HG03159 (cell line): ENCODE measurements at regions not wholly inside any gene's neighbourhood (a gene's known extent, or its start where the extent isn't known, plus 50 kb on each side); places are given as distances from the start of the nearest gene placed in this dataset.

Source experiments
- ATAC-seq: cut with Tn5 transposase; IDR thresholded peaks from one replicate; pipeline ENCODE4 v1.9.1; 2021; ENCODE audit warnings: mild to moderate bottlenecking, moderate library complexity; ENCODE audit not compliant: unreplicated experiment

DNA sequence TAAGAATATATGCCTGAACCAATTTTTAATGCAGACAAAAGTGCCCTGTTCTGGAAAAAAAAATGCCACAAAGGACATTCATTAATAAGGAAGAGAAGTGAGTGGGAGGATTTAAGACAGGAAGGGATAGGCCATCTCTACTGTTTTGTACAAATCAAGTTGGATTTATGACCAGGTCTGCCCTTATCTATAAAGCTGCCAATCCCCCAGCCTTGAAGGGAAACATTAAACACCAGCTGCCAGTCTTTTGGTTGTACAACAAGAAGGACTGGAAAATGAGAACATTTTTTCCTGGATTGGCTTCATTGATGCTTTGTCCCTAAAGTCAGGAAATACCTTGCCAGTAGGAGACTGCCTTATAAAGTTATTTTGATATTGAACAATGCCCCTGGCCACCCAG is 444.0 kb downstream of the NPHP4 start:
- ATAC-seq: no peak

DNA sequence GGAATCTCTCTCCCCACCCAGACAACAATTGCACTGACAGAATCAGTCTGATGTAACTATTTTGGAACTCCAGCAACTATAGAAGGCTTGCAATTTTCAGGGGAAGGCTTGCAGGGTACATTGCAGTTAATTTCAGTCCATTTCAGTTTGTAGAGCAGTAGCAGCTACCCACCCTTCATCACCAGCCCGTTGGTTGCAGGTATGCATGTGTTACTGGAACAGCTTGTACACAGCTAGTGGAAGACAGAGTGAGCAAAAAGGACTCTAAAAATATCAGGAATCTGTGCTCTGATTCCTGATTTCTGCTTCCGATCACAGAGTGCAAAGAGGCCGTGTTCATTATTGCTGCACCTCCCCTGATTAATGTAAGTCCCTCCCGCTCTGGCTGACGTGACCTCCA is 449.0 kb downstream of the NPHP4 start:
- ATAC-seq: no peak

DNA sequence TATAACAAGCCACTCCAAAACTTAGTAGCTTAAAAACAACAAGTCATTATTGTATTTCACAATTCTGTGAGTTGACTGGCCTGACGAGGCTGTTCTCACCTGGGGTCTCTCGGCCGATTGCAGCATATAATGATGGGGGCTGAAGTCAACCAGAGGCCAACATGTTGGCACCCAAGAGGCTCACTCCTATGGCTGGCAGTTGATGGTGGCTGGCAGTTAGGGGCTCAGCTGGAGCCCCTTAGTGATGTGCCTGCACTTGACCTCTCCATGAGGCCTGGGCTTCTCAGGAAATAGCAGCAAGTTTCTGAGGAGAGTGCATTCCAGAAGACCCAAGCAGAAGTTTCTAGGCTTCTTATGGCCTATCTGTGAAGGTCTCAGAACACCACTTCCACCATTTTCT is 459.4 kb downstream of the NPHP4 start:
- ATAC-seq: no peak

DNA sequence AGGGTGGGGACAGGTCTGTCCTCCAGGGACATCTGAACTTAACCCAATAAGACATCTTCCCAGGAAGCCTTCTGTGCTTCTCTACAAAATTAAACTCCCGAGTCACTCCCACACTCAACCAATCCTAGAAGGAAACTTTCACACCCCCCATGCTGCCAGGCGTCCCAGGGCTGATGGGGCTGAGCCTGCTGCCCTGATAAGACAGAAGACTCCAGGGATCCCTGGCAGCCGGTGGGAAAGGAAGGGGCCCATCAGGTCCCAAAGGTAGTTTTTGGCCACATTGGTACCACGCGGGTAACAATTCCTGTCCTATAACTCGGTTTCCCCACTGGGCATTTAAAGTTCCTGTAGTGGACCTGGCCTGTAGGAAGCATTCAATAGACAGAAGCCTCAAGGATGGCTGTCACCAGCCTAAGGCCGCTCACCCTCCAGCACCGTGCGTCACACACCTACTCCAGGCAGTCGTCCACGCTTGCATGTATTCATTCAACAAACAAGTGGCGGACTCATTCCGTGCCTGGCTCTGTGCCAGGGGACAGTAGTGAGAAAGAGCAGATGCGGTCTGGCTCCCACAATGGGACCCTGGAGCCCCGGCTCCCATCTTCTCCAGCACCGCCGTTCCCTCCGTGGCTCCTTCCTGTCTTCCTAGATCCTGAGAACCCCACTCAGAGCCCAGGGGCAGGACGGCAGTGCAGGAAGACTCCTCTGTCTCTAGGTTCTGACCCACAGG is 465.2 kb downstream of the NPHP4 start:
- no peak for ATAC-seq

DNA sequence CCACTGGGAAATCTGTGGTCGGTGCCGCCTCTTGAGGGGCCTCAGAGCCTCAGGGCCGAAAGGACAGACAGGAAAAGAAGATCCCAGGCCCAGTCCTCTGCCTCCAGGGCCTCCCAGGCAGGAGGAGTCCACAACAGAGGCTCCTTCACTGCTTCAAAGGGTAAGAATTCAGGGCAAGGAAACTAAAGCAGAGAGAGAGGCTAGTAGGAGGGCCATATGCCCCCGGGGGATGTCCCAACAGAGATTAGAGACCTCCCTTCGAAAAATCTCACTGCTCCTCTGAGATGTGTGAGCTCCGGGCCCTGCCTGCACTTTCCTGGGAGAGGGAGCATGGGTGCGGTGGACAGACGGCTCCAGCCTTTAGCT is 465.9 kb downstream of the NPHP4 start:
- ATAC-seq: no peak

DNA sequence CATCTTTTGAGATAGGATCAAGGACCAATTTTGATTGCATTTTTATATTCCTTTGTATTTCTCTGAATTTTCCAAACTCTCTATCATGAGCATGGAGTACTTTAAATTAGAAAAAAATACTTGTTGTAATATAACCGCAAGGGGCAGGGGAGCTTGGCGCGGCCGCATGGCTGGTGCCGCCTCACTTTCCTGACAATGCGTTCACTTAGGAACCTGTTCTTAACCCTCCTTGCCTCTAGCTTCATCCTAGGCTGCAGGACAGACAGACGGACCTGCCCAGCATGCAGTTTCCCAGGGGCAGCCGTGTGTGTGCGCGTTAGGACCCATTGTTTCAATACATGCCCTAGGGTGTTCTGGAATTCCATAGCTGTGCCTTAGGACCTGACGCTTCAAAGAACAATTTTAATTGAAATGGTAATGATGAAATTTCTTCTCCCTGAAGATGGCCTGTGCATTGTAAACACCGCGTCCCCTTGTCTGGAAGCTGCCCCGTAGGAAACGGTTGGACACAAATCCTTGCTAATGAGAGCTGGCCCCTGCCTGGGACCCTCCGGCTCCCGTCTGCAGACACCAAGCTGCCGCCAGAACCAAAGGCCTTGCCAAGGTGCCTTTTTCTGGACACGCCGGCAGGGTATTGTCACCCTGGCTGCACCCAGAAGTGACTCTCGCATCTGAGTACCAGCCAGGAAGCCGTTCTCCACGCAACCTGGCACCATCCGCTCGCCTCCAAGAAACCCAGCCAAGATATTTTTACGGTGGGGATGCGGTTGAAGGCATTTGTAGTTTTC is 466.4 kb downstream of the NPHP4 start:
- no peak for ATAC-seq

DNA sequence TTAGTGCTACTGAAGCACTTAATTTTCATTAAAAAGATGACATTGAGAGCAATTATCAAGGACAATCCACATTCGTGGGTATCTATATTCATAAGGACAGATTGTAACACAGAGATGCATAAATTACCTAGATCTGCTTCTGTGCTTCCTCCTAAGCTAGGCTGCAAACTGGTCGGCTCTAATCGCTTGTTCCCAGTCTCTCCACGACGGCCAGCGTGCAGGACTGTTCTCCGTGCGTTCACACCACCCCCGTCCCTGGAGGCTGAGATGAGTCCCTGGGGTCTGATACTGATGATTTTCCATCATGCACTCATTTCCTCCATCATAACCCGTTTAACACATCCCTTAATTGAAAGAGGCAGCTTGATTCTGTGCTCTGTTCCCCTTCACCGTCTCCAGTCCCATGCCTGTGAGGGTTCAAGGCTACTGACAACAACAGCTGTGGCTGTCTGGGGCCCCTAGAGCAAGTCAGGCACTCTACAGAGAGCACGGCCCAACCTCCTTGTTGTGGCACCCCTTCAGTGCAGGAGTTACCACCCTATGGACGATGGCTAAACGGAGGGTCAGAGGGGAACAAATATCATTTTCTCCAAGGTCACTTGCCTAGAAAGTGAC is 469.6 kb downstream of the NPHP4 start:
- ATAC-seq: no peak

DNA sequence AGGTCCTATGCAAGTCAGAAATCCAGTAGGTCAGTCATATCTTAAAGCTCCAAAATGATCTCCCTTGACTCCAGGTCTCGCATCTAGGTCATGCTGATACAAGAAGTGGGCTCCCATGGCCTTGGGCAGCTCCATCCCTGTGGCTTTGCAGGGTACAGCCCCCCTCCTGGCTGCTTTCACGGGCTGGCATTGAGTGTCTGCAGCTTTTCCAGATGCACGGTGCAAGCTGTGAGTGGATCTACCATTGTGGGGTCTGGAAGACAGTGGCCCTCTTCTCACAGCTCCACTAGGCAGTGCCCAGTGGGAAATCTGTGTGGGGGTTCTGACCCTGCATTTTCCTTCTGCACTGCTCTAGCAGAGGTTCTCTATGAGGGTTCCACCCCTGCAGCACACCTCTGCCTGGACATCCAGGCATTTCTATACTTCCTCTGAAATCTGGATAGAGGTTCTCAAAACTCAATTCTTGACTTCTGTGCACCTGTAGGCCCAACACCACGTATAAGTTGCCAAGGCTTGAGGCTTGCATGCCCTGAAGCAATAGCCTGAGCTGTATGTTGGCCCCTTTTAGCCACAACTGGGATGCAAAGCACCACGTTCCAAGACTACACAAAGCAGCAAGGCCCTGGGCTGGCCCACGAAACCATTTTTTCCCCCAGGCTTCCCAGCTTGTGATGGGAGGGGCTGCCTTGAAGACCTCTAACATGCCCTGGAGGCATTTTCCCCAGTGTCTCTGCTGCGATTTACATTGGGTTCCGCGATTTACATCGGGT is 472.7 kb downstream of the NPHP4 start:
- no peak for ATAC-seq

DNA sequence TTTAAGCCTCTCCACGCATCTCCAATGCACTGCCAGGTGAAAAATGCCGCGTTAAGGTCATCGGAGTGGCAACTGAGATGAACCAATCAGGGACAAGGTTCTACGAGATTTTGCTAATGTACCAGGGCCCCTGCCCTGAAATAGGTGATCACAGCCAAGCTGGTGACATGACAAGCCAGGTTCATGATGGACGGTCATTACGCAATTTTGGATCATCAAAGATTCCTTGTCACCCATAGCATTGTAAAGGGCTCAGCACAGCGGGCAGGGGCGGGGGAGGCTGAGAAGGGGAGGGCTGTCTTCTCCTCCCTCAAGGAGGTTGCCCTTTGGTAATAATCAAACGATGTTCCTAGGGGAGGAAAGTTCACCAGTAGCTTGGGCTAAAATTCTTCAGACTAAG is 475.5 kb downstream of the NPHP4 start:
- no peak for ATAC-seq

DNA sequence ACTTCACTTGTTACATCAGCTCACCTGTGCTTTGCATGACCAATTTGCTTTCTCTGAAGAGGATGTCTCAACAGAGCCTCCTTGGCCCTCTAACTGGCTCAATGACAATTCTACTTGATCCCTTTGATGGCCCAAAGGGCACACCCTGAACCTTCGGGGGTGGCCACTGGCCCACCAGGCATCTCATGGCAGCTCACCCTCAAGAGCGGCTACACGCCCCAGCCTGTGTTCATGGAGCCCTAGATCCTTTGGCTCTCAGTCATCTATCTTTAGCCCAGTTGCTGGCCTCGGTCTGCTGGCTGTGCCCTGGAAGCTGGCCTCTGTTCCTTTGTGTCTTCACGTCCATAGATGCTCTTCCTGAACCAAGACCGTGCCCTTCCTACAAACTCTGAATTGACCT is 476.7 kb downstream of the NPHP4 start:
- ATAC-seq: no peak

DNA sequence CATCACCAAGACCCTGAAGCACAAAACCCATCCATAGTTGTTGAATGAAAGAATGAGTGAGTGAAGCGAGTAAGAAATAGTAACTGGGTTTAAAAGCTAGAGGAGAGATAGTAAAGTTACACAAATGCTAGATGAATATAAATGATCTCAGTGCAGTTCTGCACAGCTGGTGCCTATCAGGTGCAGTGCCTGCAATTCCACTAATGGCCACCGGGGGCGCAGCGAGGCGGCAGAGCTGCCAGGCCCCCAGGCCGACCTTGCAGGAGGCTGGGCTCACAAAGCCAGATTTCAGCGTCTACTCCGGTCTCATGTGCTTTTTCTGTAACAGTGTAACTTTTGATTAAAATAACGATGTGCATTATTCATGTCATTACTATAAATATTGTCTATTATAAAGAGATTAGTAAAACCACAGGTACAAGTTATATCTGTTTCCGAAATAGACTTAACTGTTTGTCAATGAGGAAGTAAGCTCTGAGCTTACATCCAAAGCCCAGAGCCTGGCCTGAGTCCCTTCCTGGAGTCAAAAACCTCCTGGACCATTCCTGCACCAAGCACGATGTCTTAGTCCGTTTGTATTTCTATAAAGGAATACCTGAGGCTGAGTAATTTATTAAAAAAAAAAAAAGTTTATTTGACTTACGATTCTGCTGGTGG is 477.6 kb downstream of the NPHP4 start:
- ATAC-seq: peak; percentile 84

DNA sequence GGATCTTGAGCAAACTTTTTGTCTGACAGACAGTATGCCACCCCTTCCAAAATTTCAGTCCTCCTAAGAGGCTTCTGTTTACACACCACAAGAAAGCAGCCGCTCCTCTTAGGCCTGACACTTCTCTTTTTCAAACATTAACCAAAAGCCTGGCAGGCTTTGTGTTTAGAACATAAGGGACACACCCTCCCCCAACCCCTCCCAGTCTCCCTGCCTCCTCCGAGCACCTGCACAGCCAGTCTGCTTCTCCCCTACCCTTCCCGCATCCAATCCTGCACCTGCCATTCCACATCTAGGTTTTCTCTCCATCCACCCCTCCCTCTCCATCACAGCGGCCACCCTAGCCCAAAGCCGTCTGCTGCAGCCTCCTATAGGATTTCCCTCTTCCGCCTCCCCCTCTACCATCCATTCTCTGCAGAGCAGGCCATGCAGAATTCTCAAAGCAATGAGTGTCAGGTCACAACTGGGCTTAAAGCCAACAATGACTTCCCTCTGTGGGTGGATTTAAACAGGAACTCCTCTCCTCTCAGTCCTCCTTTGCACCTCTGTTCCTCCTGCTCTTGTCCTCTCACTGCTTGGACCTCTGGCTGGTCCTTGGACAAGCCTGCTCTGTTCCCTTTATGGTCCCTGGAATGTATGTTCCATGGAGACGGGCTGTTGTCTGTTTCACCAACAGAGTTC is 478.2 kb downstream of the NPHP4 start:
- no peak for ATAC-seq

DNA sequence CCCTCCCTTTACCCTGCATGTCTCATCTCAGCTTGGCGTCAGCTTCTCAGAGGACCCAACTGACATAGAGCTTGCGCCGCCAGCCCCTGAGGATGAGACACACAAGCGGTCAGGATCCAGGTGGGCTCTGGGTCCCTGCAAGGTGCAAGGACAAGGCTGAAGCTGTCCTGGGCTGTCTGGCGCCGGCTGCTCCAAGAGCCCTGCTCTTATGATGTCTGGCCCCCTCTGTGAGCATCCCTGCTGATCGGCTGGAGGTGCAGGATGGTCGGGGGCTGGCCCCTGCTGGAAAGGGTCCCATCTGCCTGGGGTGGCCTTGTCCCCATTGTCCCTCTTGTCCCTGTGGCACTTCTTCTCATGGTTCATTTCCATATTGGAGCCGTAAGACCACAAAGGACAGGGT is 479.0 kb downstream of the NPHP4 start:
- no peak for ATAC-seq

DNA sequence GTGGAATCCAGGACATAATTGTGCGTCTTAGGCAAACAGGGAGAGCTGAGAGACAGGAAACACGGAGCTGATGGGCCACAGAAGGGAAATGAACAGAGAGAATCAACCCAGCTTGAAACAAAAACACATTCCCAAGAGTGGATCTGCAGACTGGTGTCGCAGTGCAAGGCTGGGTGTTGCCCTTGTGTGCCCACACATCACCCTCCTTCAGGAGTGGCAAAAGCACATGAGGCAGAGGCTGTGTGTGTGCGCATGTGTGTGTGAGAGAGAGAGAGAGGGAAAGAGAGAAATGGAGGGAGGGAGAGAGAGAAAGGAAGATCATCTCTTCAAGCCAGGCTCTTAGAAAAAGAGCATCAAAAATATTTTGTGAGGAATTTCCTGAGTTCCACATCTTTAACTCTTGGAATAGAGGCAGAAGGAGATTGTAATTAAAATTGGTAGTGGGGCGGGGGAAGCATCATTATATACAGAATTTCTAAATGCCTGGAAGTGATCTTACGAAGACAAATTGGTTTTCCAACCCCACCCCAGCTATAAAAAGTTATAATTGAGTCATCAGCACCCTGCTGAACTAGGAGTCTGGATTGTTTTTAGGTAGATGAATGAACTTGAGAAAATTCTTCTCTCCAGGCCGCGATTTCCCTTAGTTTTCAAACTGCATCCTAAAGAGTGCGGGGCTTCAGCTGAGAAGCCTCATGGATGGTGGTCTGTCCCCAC is 480.7 kb downstream of the NPHP4 start:
- no peak for ATAC-seq

DNA sequence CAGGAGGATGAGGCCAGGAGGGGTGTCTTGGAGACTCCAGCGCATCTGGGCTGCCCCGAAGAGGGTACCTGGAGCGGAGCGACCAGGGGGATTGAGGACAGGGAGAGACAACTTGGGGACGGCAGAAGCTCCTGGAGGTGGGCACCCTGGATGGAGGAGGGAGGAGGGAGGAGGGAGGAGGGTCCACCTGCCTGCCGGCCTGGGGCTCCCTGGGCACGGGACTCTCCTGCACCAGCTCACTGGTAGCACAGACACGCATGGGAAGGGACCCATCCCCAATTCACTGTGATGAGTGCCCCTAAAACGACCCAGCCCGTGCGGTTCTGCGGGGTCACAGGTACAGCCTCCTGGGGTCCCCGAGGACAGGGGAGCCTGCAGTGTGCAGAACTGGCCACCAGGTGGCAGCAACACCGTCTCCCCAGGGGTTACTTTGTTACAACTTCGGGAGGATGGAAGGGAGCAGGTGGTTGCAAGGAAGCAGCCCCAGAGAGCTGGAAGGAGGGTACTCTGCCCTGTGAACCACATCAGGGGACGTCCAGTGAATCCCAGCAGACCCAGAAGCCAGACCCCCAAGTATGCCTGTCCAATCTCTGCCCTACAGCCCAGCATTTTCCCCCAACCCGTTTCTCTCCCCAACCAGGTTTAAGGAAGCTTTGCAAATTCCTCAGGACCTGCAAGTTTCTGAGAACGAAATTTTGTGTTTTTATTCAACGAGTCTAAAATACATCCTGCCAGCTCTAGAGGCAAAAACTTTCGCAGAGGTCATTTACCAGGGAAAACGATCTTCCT is 482.4 kb downstream of the NPHP4 start:
- peak; percentile 68 for ATAC-seq

DNA sequence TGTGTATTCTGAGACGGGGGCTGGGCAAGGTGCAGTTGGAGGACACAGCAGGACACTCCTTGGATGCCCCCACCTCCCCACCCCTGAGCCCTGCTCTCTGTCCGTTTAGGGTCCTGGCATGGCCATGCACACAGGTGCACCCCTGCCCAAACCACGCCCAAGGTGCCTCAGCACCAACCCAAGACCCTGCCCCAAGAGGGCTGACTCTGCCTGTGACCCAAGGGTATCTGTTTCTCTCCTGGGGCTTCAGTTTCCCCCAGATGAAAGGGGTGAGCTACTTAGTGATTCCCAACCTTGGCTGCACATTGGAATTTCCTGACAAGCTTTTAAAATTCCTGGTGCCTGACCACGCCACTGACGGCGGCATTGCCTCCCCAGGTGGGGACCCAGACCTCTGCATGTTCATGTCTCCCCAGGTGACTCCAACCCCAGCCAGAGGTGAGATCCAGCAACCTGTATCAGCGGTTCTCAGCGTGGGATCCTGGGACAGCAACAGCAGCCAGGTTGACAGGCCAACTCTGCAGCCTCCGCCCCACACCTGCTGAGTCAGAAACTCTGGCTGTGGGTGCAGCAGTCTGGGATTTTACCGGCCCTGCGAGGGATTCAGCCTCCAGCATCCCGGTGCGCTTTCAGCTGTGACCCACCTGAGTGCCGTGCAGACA is 483.4 kb downstream of the NPHP4 start:
- ATAC-seq: no peak

DNA sequence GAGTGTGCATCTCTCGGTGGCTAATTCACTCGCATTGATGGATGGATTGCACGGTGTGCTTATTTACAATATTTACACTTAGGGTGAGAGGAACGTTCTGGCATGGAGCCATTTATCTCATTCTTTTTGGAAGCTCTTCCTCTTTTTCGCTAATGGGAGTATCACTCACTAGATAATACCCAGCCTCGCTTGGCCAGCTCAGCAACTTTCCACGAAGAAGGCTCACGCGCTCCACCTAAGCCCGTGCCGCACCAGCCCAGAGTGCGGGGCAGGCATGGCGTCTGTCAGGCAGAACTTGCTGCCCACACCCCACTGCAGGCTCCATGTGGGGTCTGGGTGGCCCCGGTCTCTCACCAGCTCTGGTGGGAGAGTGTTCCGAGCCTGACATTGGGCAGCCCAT is 484.9 kb downstream of the NPHP4 start:
- ATAC-seq: no peak

DNA sequence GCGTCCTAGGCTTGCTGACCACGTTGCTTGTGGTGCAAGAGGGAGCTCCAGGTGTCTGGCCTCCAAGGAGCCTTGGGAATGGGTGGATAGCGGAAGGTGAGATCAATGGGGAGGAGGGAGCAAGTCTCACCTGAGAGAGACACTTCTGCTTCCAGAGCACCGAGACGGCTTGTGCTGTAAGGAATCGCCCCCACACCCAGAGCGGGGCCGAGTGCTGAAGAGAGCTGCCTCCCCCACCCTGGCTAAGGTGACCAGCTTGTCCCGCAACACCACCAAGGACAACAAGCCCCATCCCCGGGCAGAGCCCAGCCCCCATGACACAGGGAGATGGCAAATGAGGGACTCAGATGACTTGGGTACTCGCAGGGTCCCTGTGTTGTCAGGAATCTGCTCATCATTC is 485.6 kb downstream of the NPHP4 start:
- no peak for ATAC-seq
